Putamen (tissue), 1 donor: ENCODE measurements at regions not wholly inside any gene's neighbourhood (a gene's known extent, or its start where the extent isn't known, plus 50 kb on each side); places are given as distances from the start of the nearest gene placed in this dataset.

ENCODE experiments used
- DNase-seq: peaks from one replicate; pipeline ENCODE4 v3.0.0-alpha.2; 2016; ENCODE audit warnings: low spot score

GRCh38 chr6:67391955-67392354 lies 1243.1 kb upstream of the ADGRB3 start:
- DNase-seq, result no peak

GRCh38 chr6:67369679-67370078 lies 1265.4 kb upstream of the ADGRB3 start:
- DNase-seq, result no peak

DNA sequence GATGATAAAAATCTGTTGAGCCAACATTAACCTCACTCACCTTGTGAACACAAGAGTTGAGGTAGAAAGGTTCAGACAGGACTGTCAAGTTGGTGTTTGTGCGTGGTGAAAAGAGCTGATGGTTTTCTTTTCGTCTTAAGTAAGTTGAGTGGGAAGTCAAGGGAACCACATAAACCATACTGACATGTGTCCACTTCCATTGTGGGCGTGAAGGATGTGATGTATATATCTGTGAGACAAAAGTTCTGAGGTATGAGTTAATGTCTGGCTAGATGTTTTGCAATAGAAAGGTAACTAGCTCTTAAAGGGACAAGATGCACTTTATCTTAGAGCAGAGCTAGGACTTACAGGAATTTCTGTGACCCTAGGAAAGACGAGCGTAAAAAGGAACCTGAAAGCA lies 1272.1 kb upstream of the ADGRB3 start:
- no peak for DNase-seq

GRCh38 chr6:67361264-67361663 lies 1273.8 kb upstream of the ADGRB3 start:
- DNase-seq, result no peak

GRCh38 chr6:67358241-67358640 lies 1276.8 kb upstream of the ADGRB3 start:
- no peak for DNase-seq

GRCh38 chr6:67353861-67354260 lies 1281.2 kb upstream of the ADGRB3 start:
- no peak for DNase-seq

DNA sequence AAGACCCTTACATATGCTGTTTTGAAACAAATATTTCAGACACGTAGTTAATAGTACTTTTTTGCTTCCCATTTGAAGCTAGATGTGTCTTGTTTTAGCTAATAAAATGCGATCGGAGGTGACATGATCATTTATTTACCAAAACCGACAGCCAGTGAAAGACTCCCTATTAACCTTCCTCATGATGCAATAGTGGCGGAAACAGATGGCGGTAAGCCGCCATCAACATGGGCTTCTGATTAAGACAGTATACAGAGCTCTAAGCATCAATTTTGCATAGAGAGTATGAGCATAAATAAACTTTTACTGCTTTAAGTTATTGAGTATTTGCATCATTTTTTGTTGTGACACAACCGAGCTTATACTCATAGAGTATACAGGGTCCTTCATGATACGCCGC lies 1282.4 kb upstream of the ADGRB3 start:
- no peak for DNase-seq

DNA sequence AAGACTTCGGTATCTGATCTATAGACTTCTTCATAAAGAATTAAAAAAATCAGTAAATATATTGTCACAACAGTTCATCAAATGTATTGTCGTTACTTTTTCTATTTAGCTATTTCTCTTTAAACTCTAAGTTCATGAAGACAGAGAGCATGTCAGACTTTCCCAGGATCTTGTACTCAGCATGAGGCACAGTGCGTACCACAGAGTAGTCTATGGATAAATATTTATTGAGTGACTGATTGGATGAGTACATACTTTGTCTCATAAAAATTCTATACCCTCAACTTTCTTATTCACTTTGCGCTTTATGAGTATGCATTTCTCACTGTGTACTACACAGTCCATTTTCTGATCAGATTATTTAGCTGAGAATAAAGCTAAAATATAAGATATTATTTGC lies 1284.4 kb upstream of the ADGRB3 start:
- no peak for DNase-seq

- DNase-seq, result no peak
Measured at GRCh38 chr6:67345946-67346345, 1289.1 kb upstream of the ADGRB3 start.

DNA sequence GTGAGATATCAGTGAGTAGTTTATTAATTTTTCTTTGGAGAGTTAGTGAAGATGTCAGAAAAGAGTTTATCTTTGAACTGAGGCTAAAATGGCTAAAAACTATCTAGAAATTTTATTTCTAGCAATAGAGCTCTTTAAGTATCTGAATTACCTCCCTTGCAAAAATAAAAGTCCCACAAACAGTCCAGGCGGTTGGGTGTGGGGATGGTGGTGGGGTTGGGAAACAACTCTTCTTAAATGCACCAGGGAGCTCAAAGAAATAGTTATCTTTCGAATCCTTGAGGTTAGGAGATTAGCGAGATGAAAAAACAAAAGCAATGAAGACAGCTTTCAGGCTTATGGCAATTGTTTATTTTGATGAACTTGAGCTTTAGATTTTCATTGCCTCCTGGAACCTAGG lies 1299.1 kb upstream of the ADGRB3 start:
- DNase-seq, result no peak

DNA sequence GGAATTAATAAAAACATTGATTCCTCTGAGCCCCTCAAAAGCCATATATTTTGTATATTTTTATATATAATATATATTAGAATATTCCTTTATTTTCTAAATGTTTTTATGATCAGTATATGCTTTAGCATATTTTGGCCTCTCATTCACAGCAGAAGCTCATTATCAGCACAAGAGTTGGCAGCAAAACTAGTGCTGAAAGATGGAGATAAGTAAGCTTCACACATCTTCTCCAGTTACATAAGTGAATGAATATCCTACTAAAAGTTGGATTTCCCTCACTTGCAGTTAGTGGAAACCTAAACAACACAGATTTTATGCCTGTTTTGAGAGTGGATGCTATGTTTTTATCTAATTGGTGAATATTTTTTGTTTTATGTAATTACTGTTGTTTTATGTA lies 1303.8 kb upstream of the ADGRB3 start:
- no peak for DNase-seq

DNA sequence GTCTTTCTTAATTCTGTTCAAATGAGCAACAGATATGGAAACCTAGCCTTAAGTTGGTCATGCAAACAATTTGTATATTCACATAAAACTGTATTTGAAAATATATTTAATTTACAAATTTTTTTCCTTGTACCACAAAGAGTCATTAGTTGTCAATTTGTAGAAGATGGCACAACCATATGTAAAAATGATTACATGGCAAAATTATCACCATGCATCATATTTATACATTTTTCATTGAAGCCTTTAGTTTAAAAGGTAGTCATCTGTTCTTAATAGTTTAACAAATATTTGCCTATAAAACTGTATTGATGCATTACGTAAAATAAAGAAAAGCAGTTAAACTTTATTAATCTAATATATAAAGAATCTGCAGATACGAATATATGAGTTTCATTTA lies 1306.8 kb upstream of the ADGRB3 start:
- DNase-seq, result no peak

- no peak for DNase-seq
Measured at GRCh38 chr6:67300430-67301040, 1334.5 kb upstream of the ADGRB3 start.

GRCh38 chr6:67292169-67292568 lies 1342.9 kb upstream of the ADGRB3 start:
- no peak for DNase-seq

DNA sequence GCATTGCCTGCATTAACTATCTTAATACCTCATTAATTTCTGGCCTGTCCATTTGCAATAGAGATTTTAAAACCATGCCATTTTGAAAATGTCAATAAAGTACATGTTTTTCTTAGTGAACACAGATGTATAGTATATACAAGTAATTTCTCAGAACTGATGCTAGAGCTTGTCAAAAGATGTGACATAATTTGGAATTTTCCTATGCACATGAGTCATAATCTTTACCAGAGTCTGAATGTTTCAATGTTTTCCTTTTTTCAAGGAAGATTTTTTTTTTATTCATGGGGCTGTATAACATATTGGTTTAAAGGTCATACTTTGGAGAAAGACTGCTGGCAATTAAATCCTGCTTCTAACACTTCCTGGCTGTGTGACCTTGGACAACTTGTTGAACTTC lies 1347.5 kb upstream of the ADGRB3 start:
- DNase-seq, result no peak

DNA sequence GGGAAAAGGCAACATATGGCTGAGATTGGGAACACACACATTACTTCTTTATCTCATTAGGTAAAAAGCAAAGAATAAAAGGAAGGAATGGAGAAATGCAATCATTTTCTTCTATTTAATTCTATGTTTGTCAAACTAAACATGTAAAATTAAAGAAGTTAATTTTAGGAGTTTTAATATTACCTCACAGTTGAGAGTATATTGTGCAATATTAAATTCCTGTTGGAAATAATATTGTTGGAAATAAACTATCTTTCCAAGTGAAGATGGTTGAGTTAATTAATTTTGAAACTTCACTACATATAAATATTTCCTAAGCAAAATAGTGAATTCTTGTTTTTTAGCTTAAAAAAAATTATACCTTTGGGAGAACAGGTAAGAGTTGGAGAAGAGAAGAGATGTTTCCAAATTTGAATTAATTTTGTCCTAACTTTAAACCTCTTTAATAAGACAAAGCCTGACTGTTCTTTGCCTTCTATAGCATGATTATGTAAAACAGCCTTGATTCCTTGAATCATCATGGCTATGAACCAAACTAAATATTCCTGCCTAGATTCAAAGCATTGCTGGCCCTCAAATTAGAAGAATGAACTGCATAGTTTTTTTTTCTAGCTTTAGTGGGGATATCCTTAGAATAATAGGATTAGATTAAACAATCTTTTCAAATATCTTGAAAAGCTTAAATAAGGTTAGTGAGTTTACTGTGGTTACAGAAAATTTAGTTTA lies 1349.1 kb upstream of the ADGRB3 start:
- DNase-seq, result no peak

DNA sequence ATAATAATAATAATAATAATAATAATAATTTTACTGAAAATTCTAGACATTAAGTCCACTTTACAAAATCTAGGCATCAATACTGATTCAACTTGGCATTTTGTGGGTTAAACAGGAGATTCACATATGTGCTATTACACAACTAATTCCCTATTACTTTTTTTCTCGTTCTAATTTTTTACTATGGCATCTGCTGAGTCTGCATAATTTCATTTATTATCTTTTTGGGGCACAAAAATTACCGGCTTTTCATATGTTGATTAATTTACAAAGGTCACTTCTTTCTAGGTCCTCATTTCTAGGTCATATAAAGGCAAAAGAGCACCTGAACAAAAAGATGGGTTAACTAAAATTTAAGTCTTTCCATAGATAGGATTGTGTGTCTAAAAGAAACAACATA lies 1357.8 kb upstream of the ADGRB3 start:
- no peak for DNase-seq

DNA sequence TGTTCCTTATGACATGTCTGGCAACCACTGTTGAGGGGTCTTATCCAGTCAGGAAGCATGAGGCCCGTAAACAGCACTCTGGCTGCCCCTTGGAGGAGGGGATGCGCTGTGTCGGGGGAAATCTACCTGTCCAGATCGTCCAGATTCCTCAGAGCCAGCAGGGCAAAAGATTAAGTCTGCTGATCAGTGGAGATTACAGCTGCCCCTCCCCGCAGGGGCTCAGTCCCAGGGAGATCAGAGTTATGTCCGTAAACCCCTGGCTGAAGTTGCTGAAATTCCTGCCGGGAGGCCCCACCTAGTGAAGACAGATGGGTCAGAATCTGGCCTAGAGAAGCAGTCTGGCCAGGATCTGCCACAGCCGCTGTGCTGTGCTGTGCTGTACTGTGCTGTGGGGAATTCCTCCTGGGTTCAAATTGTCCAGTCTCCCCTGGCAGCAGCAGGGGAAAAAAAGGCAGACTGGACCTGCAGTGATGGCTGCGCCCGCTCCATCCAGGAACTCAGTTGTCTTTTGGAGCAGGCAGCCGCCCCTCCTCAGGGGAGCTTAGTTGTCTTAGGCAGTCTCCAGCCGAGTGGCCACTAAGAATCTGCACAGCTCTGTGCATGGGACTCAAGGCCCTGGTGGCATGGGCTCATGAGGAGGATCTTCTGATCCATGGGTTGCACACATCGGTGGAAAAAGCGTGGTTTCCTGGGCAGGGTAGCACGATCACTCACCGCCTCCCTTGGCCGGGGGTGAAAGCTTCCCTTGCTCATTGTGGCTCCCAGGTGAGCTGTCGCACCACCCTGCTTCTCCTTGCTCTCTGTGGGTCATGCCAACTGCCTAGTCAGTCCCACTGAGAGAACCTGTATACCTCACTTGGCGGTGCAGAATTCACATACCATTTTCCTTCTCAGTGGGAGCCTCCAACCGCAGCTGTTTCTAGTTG lies 1368.8 kb upstream of the ADGRB3 start:
- no peak for DNase-seq

DNA sequence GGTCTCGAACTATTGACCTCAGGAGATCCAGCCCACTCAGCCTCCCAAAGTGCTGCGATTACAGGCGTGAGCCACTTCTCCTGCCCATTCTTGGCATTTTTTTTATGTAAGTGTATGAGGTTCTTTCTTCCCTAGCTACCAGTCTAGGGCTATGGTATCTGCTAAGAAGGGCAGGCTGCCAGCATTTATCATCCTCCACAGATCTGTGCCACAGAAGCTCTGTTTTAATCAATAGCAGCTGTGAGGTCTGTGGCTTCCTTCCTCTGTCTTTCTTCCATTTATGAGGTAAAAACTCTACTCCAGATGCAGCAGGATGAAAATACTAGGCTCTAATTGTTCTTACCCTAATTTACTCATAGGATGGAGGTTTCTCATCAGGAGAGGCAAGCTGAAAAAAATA lies 1382.4 kb upstream of the ADGRB3 start:
- no peak for DNase-seq

GRCh38 chr6:67248077-67248476 lies 1387.0 kb upstream of the ADGRB3 start:
- no peak for DNase-seq

GRCh38 chr6:67244037-67244436 lies 1391.0 kb upstream of the ADGRB3 start:
- DNase-seq, result no peak

DNA sequence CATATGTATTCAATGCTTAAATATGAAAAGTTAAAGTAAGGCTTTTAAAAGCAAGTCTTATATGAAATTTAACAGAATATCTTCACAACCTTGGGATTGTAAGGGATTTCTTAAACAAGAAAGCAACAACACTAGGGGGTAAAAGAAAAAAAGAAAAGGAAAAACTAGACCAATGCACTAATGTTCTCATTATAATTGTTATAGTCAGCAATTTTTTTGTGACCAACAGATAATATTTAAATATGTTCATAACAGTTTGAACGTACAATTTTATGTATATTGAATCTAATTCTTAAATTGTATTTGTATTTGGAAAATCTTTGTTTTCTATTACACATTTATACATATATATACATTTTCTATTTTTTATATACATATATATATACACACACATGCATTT lies 1397.8 kb upstream of the ADGRB3 start:
- no peak for DNase-seq

- no peak for DNase-seq
Measured at GRCh38 chr6:67231092-67231491, 1404.0 kb upstream of the ADGRB3 start.
